SK-N-MC (cell line): ENCODE measurements at regions not wholly inside any gene's neighbourhood (a gene's known extent, or its start where the extent isn't known, plus 50 kb on each side); places are given as distances from the start of the nearest gene placed in this dataset.

Experiments
- EZH2 ChIP-seq: fragments of 200-600 bp; sonication (generic); IDR thresholded peaks from one replicate; pipeline ENCODE4 v1.6.1; 2017; ENCODE audit warnings: antibody characterized with exemption
- POLR2AphosphoS5 ChIP-seq: IDR thresholded peaks from 2 replicates; pipeline ENCODE4 v1.6.1; 2012; ENCODE audit warnings: mild to moderate bottlenecking, low read depth, low read length, borderline replicate concordance

- TF ChIP-seq EZH2 (no peak), POLR2AphosphoS5 (no peak)
These were observed 253.7 kb downstream of the GRIN2B start for GRCh38 chr12:13727707-13728195.
